EL (cell line): ENCODE measurements at regions not wholly inside any gene's neighbourhood (a gene's known extent, or its start where the extent isn't known, plus 50 kb on each side); places are given as distances from the start of the nearest gene placed in this dataset.

ENCODE experiments used
- DNase-seq: peaks from one replicate; pipeline ENCODE4 v3.0.0-alpha.2; 2016

GRCh38 chr2:82839036-82839435 is 1620.0 kb downstream of the SUCLG1 start:
- DNase-seq, result peak; percentile 43

GRCh38 chr2:82837588-82838304 is 1621.3 kb downstream of the SUCLG1 start:
- DNase-seq, result peak; percentile 90

GRCh38 chr2:82834893-82835292 is 1624.2 kb downstream of the SUCLG1 start:
- no peak for DNase-seq

- DNase-seq, result no peak
Measured at GRCh38 chr2:82827426-82827825, 1631.7 kb downstream of the SUCLG1 start.

GRCh38 chr2:82826437-82826836 is 1632.6 kb downstream of the SUCLG1 start:
- no peak for DNase-seq

- no peak for DNase-seq
Measured at GRCh38 chr2:82825410-82826090, 1633.5 kb downstream of the SUCLG1 start.

- no peak for DNase-seq
Measured at GRCh38 chr2:82823892-82824291, 1635.2 kb downstream of the SUCLG1 start.

GRCh38 chr2:82819951-82820350 is 1639.1 kb downstream of the SUCLG1 start:
- peak; percentile 4 for DNase-seq

- DNase-seq, result no peak
Measured at GRCh38 chr2:82814146-82814545, 1644.9 kb downstream of the SUCLG1 start.

- DNase-seq, result no peak
Measured at GRCh38 chr2:82811946-82812345, 1647.1 kb downstream of the SUCLG1 start.

GRCh38 chr2:82803307-82803706 is 1655.8 kb downstream of the SUCLG1 start:
- no peak for DNase-seq

GRCh38 chr2:82797469-82797868 is 1661.6 kb downstream of the SUCLG1 start:
- DNase-seq, result no peak

- DNase-seq, result peak; percentile 3
Measured at GRCh38 chr2:82796132-82796531, 1662.9 kb downstream of the SUCLG1 start.

- peak; percentile 78 for DNase-seq
Measured at GRCh38 chr2:82795446-82795845, 1663.6 kb downstream of the SUCLG1 start.

- DNase-seq, result no peak
Measured at GRCh38 chr2:82793711-82794435, 1665.2 kb downstream of the SUCLG1 start.

GRCh38 chr2:82792316-82792715 is 1666.8 kb downstream of the SUCLG1 start:
- DNase-seq, result no peak

- DNase-seq, result peak; percentile 81
Measured at GRCh38 chr2:82790206-82791021, 1668.7 kb downstream of the SUCLG1 start.

GRCh38 chr2:82789851-82790205 is 1669.3 kb downstream of the SUCLG1 start:
- DNase-seq, result no peak

GRCh38 chr2:82781176-82781915 is 1677.7 kb downstream of the SUCLG1 start:
- DNase-seq, result no peak

GRCh38 chr2:82780050-82780449 is 1679.0 kb downstream of the SUCLG1 start:
- DNase-seq, result peak; percentile 17

GRCh38 chr2:82752396-82752795 is 1706.7 kb downstream of the SUCLG1 start:
- peak; percentile 21 for DNase-seq

GRCh38 chr2:82748653-82749052 is 1710.4 kb downstream of the SUCLG1 start:
- DNase-seq, result peak; percentile 15
